Neutrophil (primary cell): ENCODE measurements at regions not wholly inside any gene's neighbourhood (a gene's known extent, or its start where the extent isn't known, plus 50 kb on each side); places are given as distances from the start of the nearest gene placed in this dataset.

Experiments
- H3K27ac ChIP-seq: fragments of 200-600 bp; sonication (generic); 2 replicates; pipeline ENCODE4 v1.5.1; 2016; ENCODE audit warnings: mild to moderate bottlenecking, moderate library complexity
- H3K27me3 ChIP-seq: fragments of 200-600 bp; sonication (generic); 2 replicates; pipeline ENCODE4 v1.6.0; 2016; ENCODE audit warnings: mild to moderate bottlenecking
- H3K36me3 ChIP-seq: fragments of 200-600 bp; sonication (generic); 2 replicates; pipeline ENCODE4 v1.5.1; 2017
- H3K4me1 ChIP-seq, 2 experiments: fragments of 200-600 bp in 1 of 2; sonication (generic) in 1 of 2; 1 replicate in 1 of 2; 2 replicates in 1 of 2; pipeline versions ENCODE4 v1.5.1 to v1.6.1; 2013 to 2016; ENCODE audit warnings: low read depth in 1 of 2, low read length in 1 of 2, mild to moderate bottlenecking in 1 of 2, moderate library complexity in 1 of 2; ENCODE audit not compliant: control insufficient read depth in 1 of 2, insufficient read depth in 1 of 2
- H3K4me3 ChIP-seq, 2 experiments: fragments of 200-600 bp in 1 of 2; sonication (generic) in 1 of 2; 1 replicate in 1 of 2; 2 replicates in 1 of 2; pipeline ENCODE4 v1.5.1; 2013 to 2016; ENCODE audit warnings: low read depth in 1 of 2, low read length in 1 of 2, mild to moderate bottlenecking in 1 of 2, moderate library complexity in 1 of 2
- H3K9me3 ChIP-seq: fragments of 200-600 bp; sonication (generic); 2 replicates; pipeline ENCODE4 v1.5.1; 2016
- TF ChIP-seq, protein P1 (sequence below): fragments of 200-600 bp; sonication (generic); IDR thresholded peaks from 2 replicates; pipeline ENCODE4 v1.5.1; 2016; ENCODE audit warnings: antibody characterized with exemption

DNA sequence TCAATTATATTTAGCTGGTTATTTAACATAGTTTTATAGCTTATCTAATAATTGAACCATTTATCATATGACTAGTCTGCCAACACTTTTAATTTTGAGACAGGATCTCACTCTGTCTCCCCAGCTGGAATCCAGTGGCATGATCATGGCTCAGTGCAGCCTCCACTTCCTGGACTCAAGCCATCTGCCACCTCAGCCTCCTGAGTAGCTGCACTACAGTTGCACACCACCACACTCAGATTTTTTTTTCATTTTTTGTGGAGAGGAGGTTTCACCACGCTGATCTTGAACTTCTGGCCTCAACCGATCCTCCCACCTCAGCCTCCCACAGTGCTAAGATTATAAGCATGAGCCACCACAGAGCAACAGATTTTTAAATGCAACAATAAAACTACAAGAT lies 151.4 kb upstream of the MDGA2 start:
- Histone ChIP-seq H3K36me3 (no peaks in the 10 kb centered on the region), H3K4me3 (no peak overlapping the region), H3K4me1 (no peaks in the 10 kb centered on the region), H3K27me3 (no peaks in the 10 kb centered on the region), H3K27ac (no peak overlapping the region), H3K9me3 (no peaks in the 10 kb centered on the region)
- TF ChIP-seq, protein P1, sequence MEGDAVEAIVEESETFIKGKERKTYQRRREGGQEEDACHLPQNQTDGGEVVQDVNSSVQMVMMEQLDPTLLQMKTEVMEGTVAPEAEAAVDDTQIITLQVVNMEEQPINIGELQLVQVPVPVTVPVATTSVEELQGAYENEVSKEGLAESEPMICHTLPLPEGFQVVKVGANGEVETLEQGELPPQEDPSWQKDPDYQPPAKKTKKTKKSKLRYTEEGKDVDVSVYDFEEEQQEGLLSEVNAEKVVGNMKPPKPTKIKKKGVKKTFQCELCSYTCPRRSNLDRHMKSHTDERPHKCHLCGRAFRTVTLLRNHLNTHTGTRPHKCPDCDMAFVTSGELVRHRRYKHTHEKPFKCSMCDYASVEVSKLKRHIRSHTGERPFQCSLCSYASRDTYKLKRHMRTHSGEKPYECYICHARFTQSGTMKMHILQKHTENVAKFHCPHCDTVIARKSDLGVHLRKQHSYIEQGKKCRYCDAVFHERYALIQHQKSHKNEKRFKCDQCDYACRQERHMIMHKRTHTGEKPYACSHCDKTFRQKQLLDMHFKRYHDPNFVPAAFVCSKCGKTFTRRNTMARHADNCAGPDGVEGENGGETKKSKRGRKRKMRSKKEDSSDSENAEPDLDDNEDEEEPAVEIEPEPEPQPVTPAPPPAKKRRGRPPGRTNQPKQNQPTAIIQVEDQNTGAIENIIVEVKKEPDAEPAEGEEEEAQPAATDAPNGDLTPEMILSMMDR = no peak

- no peaks in the 10 kb centered on the region for H3K9me3 ChIP-seq
- no peak overlapping the region for H3K27ac ChIP-seq
- TF ChIP-seq, protein P1 = no peak
- no peaks in the 10 kb centered on the region for H3K4me1 ChIP-seq
- no peak overlapping the region for H3K4me3 ChIP-seq
- H3K27me3 ChIP-seq = no peaks in the 10 kb centered on the region
- no peaks in the 10 kb centered on the region for H3K36me3 ChIP-seq
These were observed 146.9 kb upstream of the MDGA2 start for GRCh38 chr14:47822326-47822725.

DNA sequence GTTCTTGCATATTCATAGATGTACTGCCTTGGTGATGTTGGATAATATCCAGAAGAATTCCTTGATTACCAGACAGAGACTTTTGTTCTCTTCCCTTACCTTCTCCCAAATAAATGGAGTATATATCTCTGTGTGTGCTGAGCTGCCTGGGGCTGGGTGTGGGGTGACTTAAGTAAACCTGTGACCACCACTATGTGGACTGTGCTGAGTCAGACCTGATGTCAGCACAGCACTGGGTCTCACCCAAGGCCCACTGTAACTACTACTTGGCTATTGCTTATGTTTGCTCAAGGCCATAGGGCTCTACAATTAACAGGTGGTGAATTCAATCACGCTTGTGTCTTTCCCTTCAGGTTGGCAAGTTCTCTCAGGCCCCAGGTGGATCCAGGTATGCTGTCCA lies 145.7 kb upstream of the MDGA2 start:
- Histone ChIP-seq H3K4me1 (no peaks in the 10 kb centered on the region), H3K9me3 (no peaks in the 10 kb centered on the region), H3K27ac (no peak overlapping the region), H3K4me3 (no peak overlapping the region), H3K36me3 (no peaks in the 10 kb centered on the region), H3K27me3 (no peaks in the 10 kb centered on the region)
- TF ChIP-seq, protein P1 = no peak

DNA sequence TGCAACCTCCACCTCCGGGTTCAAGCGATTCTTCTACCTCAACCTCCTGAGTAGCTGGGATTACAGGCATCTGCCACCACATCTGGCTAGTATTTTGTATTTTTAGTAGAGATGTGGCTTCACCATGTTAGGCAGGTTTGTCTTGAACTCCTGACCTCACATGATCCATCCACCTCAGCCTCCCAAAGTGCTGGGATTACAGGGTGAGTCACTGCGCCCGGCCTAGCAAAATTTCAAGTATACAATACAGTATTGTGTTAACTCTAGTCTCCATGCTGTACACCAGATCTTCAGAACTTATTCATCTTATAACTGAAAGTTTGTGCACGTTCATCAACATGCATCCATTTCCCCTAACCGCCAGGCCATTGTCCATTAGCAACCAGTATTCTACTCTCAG lies 115.1 kb upstream of the MDGA2 start:
- no peaks in the 10 kb centered on the region for H3K4me1 ChIP-seq
- TF ChIP-seq, protein P1 = no peak
- no peak overlapping the region for H3K27ac ChIP-seq
- H3K36me3 ChIP-seq = no peaks in the 10 kb centered on the region
- H3K9me3 ChIP-seq = no peaks in the 10 kb centered on the region
- no peaks in the 10 kb centered on the region for H3K27me3 ChIP-seq
- H3K4me3 ChIP-seq = no peak overlapping the region

DNA sequence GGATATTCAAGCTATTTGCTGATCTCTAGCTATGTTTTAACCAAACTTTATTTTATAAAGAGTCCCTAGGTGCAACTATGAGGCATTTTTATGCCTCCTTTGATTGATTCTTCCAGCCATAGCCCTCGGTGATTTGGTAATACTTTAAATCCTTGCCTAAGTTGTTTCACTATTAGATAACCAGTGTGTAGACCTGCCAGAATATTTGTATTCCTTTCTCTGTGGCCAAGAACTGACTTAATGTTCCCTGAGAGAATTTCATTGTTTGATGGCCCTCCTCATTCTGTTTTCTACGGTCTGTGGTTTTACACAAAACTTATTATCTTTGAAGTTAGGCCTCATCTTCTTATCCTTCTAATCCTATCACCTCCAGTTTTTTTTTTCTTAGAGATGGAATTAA lies 109.7 kb upstream of the MDGA2 start:
- no peaks in the 10 kb centered on the region for H3K9me3 ChIP-seq
- no peaks in the 10 kb centered on the region for H3K27me3 ChIP-seq
- H3K4me1 ChIP-seq = no peaks in the 10 kb centered on the region
- TF ChIP-seq, protein P1 = no peak
- no peak overlapping the region for H3K27ac ChIP-seq
- H3K4me3 ChIP-seq = no peak overlapping the region
- H3K36me3 ChIP-seq = no peaks in the 10 kb centered on the region

DNA sequence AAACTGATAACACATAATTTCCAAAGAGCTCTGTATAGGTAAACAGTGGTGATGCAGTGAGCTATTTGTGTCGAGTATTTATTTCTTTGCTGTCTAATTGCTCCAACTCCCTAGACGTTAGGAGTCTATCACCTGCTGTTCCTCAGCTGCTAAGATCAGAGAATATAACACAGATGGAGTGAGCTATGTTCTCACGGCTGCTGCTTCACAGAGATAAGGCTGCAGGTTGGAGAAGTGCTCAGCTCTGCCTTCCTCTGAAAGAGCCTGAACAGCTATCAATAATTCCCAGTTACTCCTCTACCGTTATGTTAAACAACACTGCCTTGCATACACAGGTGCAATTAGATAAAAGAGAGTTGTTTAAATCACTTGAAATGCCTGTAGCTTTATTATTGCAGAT lies 103.2 kb upstream of the MDGA2 start:
- no peaks in the 10 kb centered on the region for H3K27me3 ChIP-seq
- no peak overlapping the region for H3K4me3 ChIP-seq
- no peak overlapping the region for H3K27ac ChIP-seq
- TF ChIP-seq, protein P1 = no peak
- H3K36me3 ChIP-seq = no peaks in the 10 kb centered on the region
- no peaks in the 10 kb centered on the region for H3K9me3 ChIP-seq
- no peaks in the 10 kb centered on the region for H3K4me1 ChIP-seq
